SK-N-SH (cell line): ENCODE measurements at regions not wholly inside any gene's neighbourhood (a gene's known extent, or its start where the extent isn't known, plus 50 kb on each side); places are given as distances from the start of the nearest gene placed in this dataset.

ENCODE experiments used
- CTCF ChIA-PET: fragments of 300-600, 350-600 bp; formaldehyde crosslinking; extraction: SDS; loops from one replicate; lab custom pipeline; 2021; lab: Yijun Ruan, JAX
- POLR2A ChIA-PET: fragments of 350-600 bp; sonication (Branson Sonifier 250); formaldehyde crosslinking; extraction: SDS; loops from one replicate; lab custom pipeline; 2020; ENCODE audit warnings: antibody characterized with exemption, inconsistent platforms; lab: Yijun Ruan, JAX
- DNase-seq: peaks from one replicate; pipeline ENCODE4 v3.0.0; 2012
- H2AFZ ChIP-seq: fragments of 200-600 bp; sonication (generic); 2 replicates; pipeline ENCODE4 v1.8.1; 2016; ENCODE audit warnings: antibody characterized with exemption, mild to moderate bottlenecking, low read depth
- H3F3A ChIP-seq: fragments of 200-600 bp; sonication (generic); replicated peaks from 2 replicates; pipeline ENCODE3; 2016; ENCODE audit warnings: antibody characterized with exemption, mild to moderate bottlenecking; ENCODE audit not compliant: insufficient read depth
- H3K27ac ChIP-seq, 2 experiments: fragments of 200-500 bp in 1 of 2; fragments of 200-600 bp in 1 of 2; sonication (Bioruptor generic) in 1 of 2; sonication (generic), shearing (Covaris generic) in 1 of 2; 2 replicates each; pipeline versions ENCODE4 v1.5.1 to v1.6.1; 2014 to 2016; ENCODE audit warnings: low read depth in 2 of 2, inconsistent platforms in 1 of 2, low read length in 1 of 2, mild to moderate bottlenecking in 1 of 2, mixed read lengths in 1 of 2
- H3K27me3 ChIP-seq: fragments of 200-600 bp; sonication (generic), shearing (Covaris generic); 2 replicates; pipeline ENCODE4 v1.6.1; 2016; ENCODE audit warnings: mixed run types; ENCODE audit not compliant: insufficient read depth
- H3K36me3 ChIP-seq, 2 experiments: fragments of 200-500 bp in 1 of 2; fragments of 200-600 bp in 1 of 2; sonication (Bioruptor generic) in 1 of 2; sonication (generic) in 1 of 2; replicated peaks in 1 of 2; 2 replicates each; pipeline versions ENCODE3 to v1.5.1; 2014 to 2016; ENCODE audit warnings: low read length in 1 of 2, mild to moderate bottlenecking in 1 of 2; ENCODE audit not compliant: insufficient read depth in 2 of 2, control insufficient read depth in 1 of 2
- H3K4me1 ChIP-seq, 2 experiments: fragments of 200-500 bp in 1 of 2; fragments of 200-600 bp in 1 of 2; sonication (Bioruptor generic) in 1 of 2; sonication (generic), shearing (Covaris generic) in 1 of 2; 2 replicates each; pipeline versions ENCODE4 v1.5.1 to v1.6.1; 2014 to 2016; ENCODE audit warnings: low read depth in 1 of 2, low read length in 1 of 2, mixed run types in 1 of 2; ENCODE audit not compliant: insufficient read depth in 2 of 2, control insufficient read depth in 1 of 2
- H3K4me2 ChIP-seq: fragments of 200-600 bp; sonication (generic), shearing (Covaris generic); 2 replicates; pipeline ENCODE4 v1.6.1; 2017; ENCODE audit warnings: mixed run types
- H3K4me3 ChIP-seq, 2 experiments: fragments of 200-500 bp in 1 of 2; fragments of 200-600 bp in 1 of 2; sonication (Bioruptor generic) in 1 of 2; sonication (generic), shearing (Covaris generic) in 1 of 2; 2 replicates each; pipeline versions ENCODE4 v1.5.1 to v1.8.1; 2014 to 2016; ENCODE audit warnings: low read depth in 2 of 2, inconsistent platforms in 1 of 2, low read length in 1 of 2, mild to moderate bottlenecking in 1 of 2, mixed read lengths in 1 of 2, moderate library complexity in 1 of 2
- H3K79me2 ChIP-seq: fragments of 200-600 bp; sonication (generic); 2 replicates; pipeline ENCODE4 v1.8.1; 2017; ENCODE audit warnings: mild to moderate bottlenecking; ENCODE audit not compliant: insufficient read depth
- H3K9ac ChIP-seq: fragments of 200-600 bp; sonication (generic); 2 replicates; pipeline ENCODE4 v1.6.1; 2017; ENCODE audit warnings: mixed run types
- H3K9me2 ChIP-seq: fragments of 200-600 bp; sonication (generic); 2 replicates; pipeline ENCODE4 v1.6.1; 2017; ENCODE audit warnings: mixed run types
- H3K9me3 ChIP-seq: fragments of 200-600 bp; sonication (generic); 2 replicates; pipeline ENCODE4 v1.6.1; 2017; ENCODE audit warnings: mixed run types, mild to moderate bottlenecking, moderate library complexity
- H4K20me1 ChIP-seq: fragments of 200-600 bp; sonication (generic); 2 replicates; pipeline ENCODE4 v1.6.1; 2017; ENCODE audit warnings: mild to moderate bottlenecking, mixed run types; ENCODE audit not compliant: insufficient read depth
- CHD2 ChIP-seq: fragments of 150-350 bp; IDR thresholded peaks from 2 replicates; pipeline ENCODE4 v1.6.1; 2018; ENCODE audit warnings: low read length; ENCODE audit not compliant: partially characterized antibody
- ELF1 ChIP-seq: IDR thresholded peaks from 2 replicates; pipeline ENCODE4 v1.4.0; 2012
- EZH2phosphoT487 ChIP-seq: fragments of 200-600 bp; sonication (generic); IDR thresholded peaks from 2 replicates; pipeline ENCODE4 v1.6.1; 2017; ENCODE audit warnings: low read depth, mixed run types, mild to moderate bottlenecking, antibody characterized with exemption, moderate library complexity, borderline replicate concordance
- FOSL2 ChIP-seq: IDR thresholded peaks from 2 replicates; pipeline ENCODE4 v1.4.0; 2012; ENCODE audit warnings: low read depth, mild to moderate bottlenecking, moderate library complexity, borderline replicate concordance
- FOXM1 ChIP-seq: IDR thresholded peaks from 2 replicates; pipeline ENCODE4 v1.4.0; 2012; ENCODE audit warnings: low read depth, mild to moderate bottlenecking
- IRF3 ChIP-seq: fragments of 150-350 bp; IDR thresholded peaks from 2 replicates; pipeline ENCODE4 v1.6.1; 2016; ENCODE audit warnings: mild to moderate bottlenecking, low read depth, low read length
- NFIC ChIP-seq: IDR thresholded peaks from 2 replicates; pipeline ENCODE4 v1.4.0; 2012; ENCODE audit warnings: borderline replicate concordance
- POLR2AphosphoS5 ChIP-seq: IDR thresholded peaks from 2 replicates; pipeline ENCODE4 v1.6.1; 2012; ENCODE audit warnings: low read depth, low read length
- SIN3A ChIP-seq: IDR thresholded peaks from 2 replicates; pipeline ENCODE4 v1.6.1; 2012; ENCODE audit warnings: low read depth, mild to moderate bottlenecking, low read length, moderate library complexity, borderline replicate concordance
- TAF1 ChIP-seq: IDR thresholded peaks from 2 replicates; pipeline ENCODE4 v1.6.1; 2012; ENCODE audit warnings: low read depth, mild to moderate bottlenecking, low read length, moderate library complexity, borderline replicate concordance
- USF1 ChIP-seq: IDR thresholded peaks from 2 replicates; pipeline ENCODE4 v1.4.0; 2012; ENCODE audit warnings: low read depth, borderline replicate concordance
- WGBS: methylation state at CpG from one replicate; pipeline ENCODE4 v1.1.6; 2017; ENCODE audit warnings: low lambda C conversion rate; 5-methylcytosine and 5-hydroxymethylcytosine counted together
- TF ChIP-seq, protein P1 (sequence below): IDR thresholded peaks from 2 replicates; pipeline ENCODE4; 2012

DNA sequence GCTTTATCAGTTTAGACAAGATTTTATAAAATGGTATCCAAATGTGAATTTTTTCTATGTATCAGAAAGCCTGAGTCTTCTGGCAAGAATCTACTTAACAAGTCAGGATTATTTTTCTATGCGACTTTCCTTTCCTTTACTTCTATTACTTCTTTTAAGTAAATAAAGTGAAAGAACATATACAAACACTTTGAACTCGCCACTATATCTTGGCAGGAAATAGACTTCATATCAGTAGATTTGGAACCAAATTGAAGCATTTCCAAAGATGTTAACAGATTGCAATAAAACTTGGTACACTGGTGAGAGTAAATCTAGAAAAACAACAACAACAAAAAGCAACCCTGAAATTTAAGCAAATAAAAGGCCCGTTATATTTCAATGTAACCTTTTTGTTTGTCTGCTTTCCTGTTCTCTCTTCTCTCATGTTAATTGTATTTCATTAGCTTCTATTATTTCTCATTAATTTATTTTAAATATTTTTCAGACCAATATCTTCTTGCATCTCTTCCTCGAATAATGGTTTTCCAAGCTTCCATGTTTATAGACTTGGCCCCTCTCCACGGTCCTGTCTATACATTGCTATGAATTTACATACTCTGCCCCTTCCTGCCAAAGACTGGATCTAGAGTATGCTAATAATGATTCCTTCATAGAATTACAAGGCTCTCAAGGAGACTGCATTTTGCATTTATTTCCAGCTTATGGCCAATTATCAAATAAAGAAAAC is 843.6 kb downstream of the ADGRL2 start:
- no peak for DNase-seq
- H3K4me2 ChIP-seq, result no peak overlapping the region
- TF ChIP-seq, protein P1, sequence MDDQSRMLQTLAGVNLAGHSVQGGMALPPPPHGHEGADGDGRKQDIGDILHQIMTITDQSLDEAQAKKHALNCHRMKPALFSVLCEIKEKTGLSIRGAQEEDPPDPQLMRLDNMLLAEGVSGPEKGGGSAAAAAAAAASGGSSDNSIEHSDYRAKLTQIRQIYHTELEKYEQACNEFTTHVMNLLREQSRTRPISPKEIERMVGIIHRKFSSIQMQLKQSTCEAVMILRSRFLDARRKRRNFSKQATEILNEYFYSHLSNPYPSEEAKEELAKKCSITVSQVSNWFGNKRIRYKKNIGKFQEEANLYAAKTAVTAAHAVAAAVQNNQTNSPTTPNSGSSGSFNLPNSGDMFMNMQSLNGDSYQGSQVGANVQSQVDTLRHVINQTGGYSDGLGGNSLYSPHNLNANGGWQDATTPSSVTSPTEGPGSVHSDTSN, result no peak
- TF ChIP-seq TAF1, result no peak
- no peaks in the 10 kb centered on the region for H3F3A ChIP-seq
- H3K4me3 ChIP-seq, result no peak overlapping the region
- H3K9ac ChIP-seq, result no peak overlapping the region
- H3K36me3 ChIP-seq, result no peaks in the 10 kb centered on the region
- no peaks in the 10 kb centered on the region for H3K4me1 ChIP-seq
- no peaks in the 10 kb centered on the region for H3K79me2 ChIP-seq
- H3K27me3 ChIP-seq, result no peaks in the 10 kb centered on the region
- WGBS, result 53% methylated on average over 5 of the region's 5 CpGs
- no peaks in the 10 kb centered on the region for H3K9me2 ChIP-seq
- ChIA-PET POLR2A (no interaction called here), CTCF (no interaction called here)
- no peaks in the 10 kb centered on the region for H3K9me3 ChIP-seq
- H4K20me1 ChIP-seq, result no peaks in the 10 kb centered on the region
- no peak overlapping the region for H2AFZ ChIP-seq
- no peak overlapping the region for H3K27ac ChIP-seq

DNA sequence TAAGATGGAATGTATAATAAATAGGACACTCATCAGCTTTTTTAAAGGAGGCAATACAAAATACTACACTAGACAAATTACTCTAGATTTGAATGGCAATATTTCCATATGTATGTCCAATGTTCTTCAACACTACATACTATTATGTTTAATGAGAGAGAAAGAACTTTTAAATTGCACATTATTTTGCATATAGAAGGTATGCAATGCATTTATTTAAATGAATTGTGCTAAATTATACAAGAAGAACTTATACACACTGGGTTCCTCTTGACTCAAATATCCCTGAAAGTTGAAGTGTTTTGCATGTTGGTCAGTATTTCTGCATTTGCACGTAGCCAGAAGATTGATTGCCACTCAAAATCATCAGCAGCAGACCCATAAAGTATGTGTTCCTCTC is 839.6 kb downstream of the ADGRL2 start:
- CTCF ChIA-PET, result no interaction called here

DNA sequence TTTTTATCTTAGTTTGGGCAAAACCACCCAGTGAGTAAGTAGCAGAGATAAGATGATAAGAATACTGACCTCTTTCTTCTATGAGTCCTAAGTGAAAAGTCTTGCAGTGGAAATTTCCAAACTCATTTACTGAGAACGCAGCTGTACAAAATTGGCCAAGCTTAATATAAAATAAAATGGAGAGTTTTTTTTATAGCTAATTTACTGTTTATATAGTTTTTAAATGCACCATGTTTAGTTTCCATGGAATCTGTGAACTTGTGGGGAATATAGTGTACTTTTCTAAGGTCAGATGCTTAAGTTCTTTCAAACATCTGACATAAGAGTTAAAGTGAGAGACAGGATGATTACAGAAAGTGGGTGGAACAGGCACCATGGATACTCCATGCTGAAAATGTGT is 833.5 kb downstream of the ADGRL2 start:
- CTCF ChIA-PET, result interaction anchor here (1.1 kb wide), 1 partner anchor 162 kb away, joined by 3 read pairs; no protein-coding TSS in a partner anchor
- H3K79me2 ChIP-seq, result no peaks in the 10 kb centered on the region
- H3K4me3 ChIP-seq, result no peak overlapping the region
- H3K27ac ChIP-seq, result no peak overlapping the region
- WGBS, result 64% methylated on average over 1 of the region's 1 CpG
- DNase-seq, result no peak
- H4K20me1 ChIP-seq, result no peaks in the 10 kb centered on the region
- no peaks in the 10 kb centered on the region; the same call in 1 of the 2 replicates for H3K9me2 ChIP-seq
- no peaks in the 10 kb centered on the region for H3K36me3 ChIP-seq
- H3K27me3 ChIP-seq, result no peaks in the 10 kb centered on the region
- H3K4me1 ChIP-seq, result no peaks in the 10 kb centered on the region
- no peaks in the 10 kb centered on the region for H3F3A ChIP-seq
- H3K4me2 ChIP-seq, result no peak overlapping the region
- no peaks in the 10 kb centered on the region for H3K9me3 ChIP-seq
- no peak overlapping the region for H3K9ac ChIP-seq
- no peak overlapping the region for H2AFZ ChIP-seq
- TF ChIP-seq POLR2AphosphoS5 (no peak), FOXM1 (no peak), IRF3 (no peak)
- POLR2A ChIA-PET, result no interaction called here

More for the DNA sequence above, 839.6 kb downstream of the ADGRL2 start:
- H3K36me3 ChIP-seq, result no peaks in the 10 kb centered on the region
- TF ChIP-seq USF1 (no peak), CHD2 (no peak), POLR2AphosphoS5 (no peak), FOSL2 (no peak), EZH2phosphoT487 (no peak), FOXM1 (no peak), NFIC (no peak), SIN3A (no peak), ELF1 (no peak), TAF1 (no peak)
- POLR2A ChIA-PET, result no interaction called here
- H3K9me3 ChIP-seq, result no peaks in the 10 kb centered on the region
- H3K9me2 ChIP-seq, result no peaks in the 10 kb centered on the region; the same call in 1 of the 2 replicates
- H3K4me2 ChIP-seq, result no peak overlapping the region
- H3K27me3 ChIP-seq, result no peaks in the 10 kb centered on the region
- no peak overlapping the region for H3K9ac ChIP-seq
- 26% methylated on average over 1 of the region's 1 CpG for WGBS
- H3K4me3 ChIP-seq, result no peak overlapping the region
- H3F3A ChIP-seq, result no peaks in the 10 kb centered on the region
- no peak for DNase-seq
- no peaks in the 10 kb centered on the region for H4K20me1 ChIP-seq
- H3K27ac ChIP-seq, result no peak overlapping the region
- H2AFZ ChIP-seq, result no peak overlapping the region
- no peaks in the 10 kb centered on the region for H3K4me1 ChIP-seq
- H3K79me2 ChIP-seq, result no peaks in the 10 kb centered on the region
